HFFc6 (cell line): ENCODE measurements at regions not wholly inside any gene's neighbourhood (a gene's known extent, or its start where the extent isn't known, plus 50 kb on each side); places are given as distances from the start of the nearest gene placed in this dataset.

ENCODE experiments used
- DNase-seq: peaks from one replicate; pipeline ENCODE4 v3.0.0-alpha.2; 2018
- H3K27ac Mint-ChIP-seq: 2 replicates; pipeline ENCODE4 v1.8.0; 2020; ENCODE audit warnings: mild to moderate bottlenecking, mixed read lengths
- H3K27me3 Mint-ChIP-seq: 2 replicates; pipeline ENCODE4 v1.8.0; 2021; ENCODE audit warnings: mild to moderate bottlenecking, moderate library complexity, mixed read lengths; ENCODE audit not compliant: insufficient read depth
- H3K36me3 Mint-ChIP-seq: 2 replicates; pipeline ENCODE4 v1.8.0; 2021; ENCODE audit warnings: low read depth, mixed read lengths
- H3K4me1 Mint-ChIP-seq: 2 replicates; pipeline ENCODE4 v1.8.0; 2020; ENCODE audit warnings: low read depth, mixed read lengths
- H3K4me3 Mint-ChIP-seq: 2 replicates; pipeline ENCODE4 v1.8.0; 2020; ENCODE audit warnings: mild to moderate bottlenecking, moderate library complexity, mixed read lengths
- H3K9me3 Mint-ChIP-seq: 2 replicates; pipeline ENCODE4 v1.8.0; 2020; ENCODE audit warnings: mild to moderate bottlenecking, mixed read lengths
- CTCF ChIP-seq: fragments of 200-600 bp; sonication (generic); IDR thresholded peaks from 2 replicates; pipeline ENCODE4 v1.5.0; 2021; ENCODE audit warnings: antibody characterized with exemption, mild to moderate bottlenecking

- Mint-ChIP-seq H3K27ac (no peak overlapping the region), H3K9me3 (peaks cover 4% of the 10 kb centered on the region; the same call in 1 of the 2 replicates), H3K4me1 (no peaks in the 10 kb centered on the region), H3K27me3 (no peaks in the 10 kb centered on the region), H3K4me3 (no peak overlapping the region), H3K36me3 (no peaks in the 10 kb centered on the region)
- TF ChIP-seq CTCF: no peak
- DNase-seq: no peak
These were observed 195.1 kb upstream of the VCX start for GRCh38 chrX:7647831-7648230.

GRCh38 chrX:7641141-7641540 is 201.8 kb upstream of the VCX start:
- Mint-ChIP-seq H3K4me3 (no peak overlapping the region), H3K27ac (no peak overlapping the region), H3K9me3 (peaks cover 4% of the 10 kb centered on the region; the same call in 1 of the 2 replicates), H3K27me3 (no peaks in the 10 kb centered on the region), H3K36me3 (no peaks in the 10 kb centered on the region), H3K4me1 (no peaks in the 10 kb centered on the region)
- no peak for DNase-seq
- no peak for TF ChIP-seq CTCF

- no peak overlapping the region for H3K27ac Mint-ChIP-seq
These were observed 202.6 kb upstream of the VCX start for GRCh38 chrX:7640392-7640791.

GRCh38 chrX:7638078-7638710 is 204.8 kb upstream of the VCX start:
- H3K4me3 Mint-ChIP-seq: no peak overlapping the region
- H3K4me1 Mint-ChIP-seq: no peaks in the 10 kb centered on the region
- H3K27ac Mint-ChIP-seq: no peak overlapping the region
- H3K27me3 Mint-ChIP-seq: no peaks in the 10 kb centered on the region
- H3K9me3 Mint-ChIP-seq: no peaks in the 10 kb centered on the region
- no peak for DNase-seq
- no peak for TF ChIP-seq CTCF
- no peaks in the 10 kb centered on the region for H3K36me3 Mint-ChIP-seq

More at GRCh38 chrX:7640392-7640791, 202.6 kb upstream of the VCX start:
- Mint-ChIP-seq H3K9me3 (peaks cover 3% of the 10 kb centered on the region; the same call in 1 of the 2 replicates), H3K27me3 (no peaks in the 10 kb centered on the region), H3K36me3 (no peaks in the 10 kb centered on the region), H3K4me1 (no peaks in the 10 kb centered on the region), H3K4me3 (no peak overlapping the region)
- DNase-seq: no peak
- TF ChIP-seq CTCF: no peak

- Mint-ChIP-seq H3K9me3 (no peaks in the 10 kb centered on the region), H3K27ac (no peak overlapping the region), H3K4me3 (no peak overlapping the region), H3K27me3 (no peaks in the 10 kb centered on the region), H3K36me3 (no peaks in the 10 kb centered on the region), H3K4me1 (no peaks in the 10 kb centered on the region)
- no peak for DNase-seq
- TF ChIP-seq CTCF: no peak
These were observed 205.9 kb upstream of the VCX start for GRCh38 chrX:7637066-7637465.
